AG09309 (cell line): ENCODE measurements at regions not wholly inside any gene's neighbourhood (a gene's known extent, or its start where the extent isn't known, plus 50 kb on each side); places are given as distances from the start of the nearest gene placed in this dataset.

Experiments
- DNase-seq: peaks from one replicate; pipeline ENCODE4 v3.0.0-alpha.2; 2010; ENCODE audit warnings: low read depth
- H3K4me3 ChIP-seq: 2 replicates; pipeline ENCODE4 v1.5.1; 2011; ENCODE audit warnings: mild to moderate bottlenecking, low read depth, low read length, moderate library complexity; ENCODE audit not compliant: control insufficient read depth
- CTCF ChIP-seq: IDR thresholded peaks from 2 replicates; pipeline ENCODE4 v1.5.1; 2011; ENCODE audit warnings: mild to moderate bottlenecking, low read depth, low read length, inconsistent platforms; ENCODE audit not compliant: insufficient read depth, control insufficient read depth; ENCODE audit errors: missing control alignments

GRCh38 chr4:35052546-35052945 is 1191.8 kb downstream of the ARAP2 start:
- TF ChIP-seq CTCF = no peak
- no peak for DNase-seq
- H3K4me3 ChIP-seq = no peak overlapping the region

- H3K4me3 ChIP-seq = no peak overlapping the region
- DNase-seq = no peak
- TF ChIP-seq CTCF = no peak
Measured at GRCh38 chr4:35063031-35063570, 1181.2 kb downstream of the ARAP2 start.

GRCh38 chr4:35066406-35066805 is 1177.9 kb downstream of the ARAP2 start:
- no peak for DNase-seq
- no peak overlapping the region for H3K4me3 ChIP-seq
- no peak for TF ChIP-seq CTCF

- no peak overlapping the region for H3K4me3 ChIP-seq
- no peak for DNase-seq
- TF ChIP-seq CTCF = no peak
Measured at GRCh38 chr4:35080799-35081198, 1163.5 kb downstream of the ARAP2 start.

- TF ChIP-seq CTCF = no peak
- DNase-seq = no peak
- no peak overlapping the region for H3K4me3 ChIP-seq
Measured at GRCh38 chr4:35087218-35087617, 1157.1 kb downstream of the ARAP2 start.

GRCh38 chr4:35100932-35101331 is 1143.4 kb downstream of the ARAP2 start:
- no peak for TF ChIP-seq CTCF
- H3K4me3 ChIP-seq = no peak overlapping the region
- no peak for DNase-seq

GRCh38 chr4:35102066-35102465 is 1142.2 kb downstream of the ARAP2 start:
- H3K4me3 ChIP-seq = no peak overlapping the region
- no peak for DNase-seq

More at GRCh38 chr4:35102066-35102465, 1142.2 kb downstream of the ARAP2 start:
- TF ChIP-seq CTCF = no peak
